MM.1S (cell line): ENCODE measurements at regions not wholly inside any gene's neighbourhood (a gene's known extent, or its start where the extent isn't known, plus 50 kb on each side); places are given as distances from the start of the nearest gene placed in this dataset.

ENCODE experiments used
- CTCF ChIP-seq: fragments of 300-600 bp; sonication (generic); IDR thresholded peaks from 2 replicates; pipeline ENCODE4 v1.5.1; 2016; ENCODE audit warnings: antibody characterized with exemption, low read length, mixed read lengths
- EZH2 ChIP-seq: fragments of 300-600 bp; sonication (generic); optimal IDR thresholded peaks from 2 replicates; pipeline ENCODE3; 2017; ENCODE audit warnings: low read depth, mild to moderate bottlenecking, antibody characterized with exemption, low read length, mixed read lengths

DNA sequence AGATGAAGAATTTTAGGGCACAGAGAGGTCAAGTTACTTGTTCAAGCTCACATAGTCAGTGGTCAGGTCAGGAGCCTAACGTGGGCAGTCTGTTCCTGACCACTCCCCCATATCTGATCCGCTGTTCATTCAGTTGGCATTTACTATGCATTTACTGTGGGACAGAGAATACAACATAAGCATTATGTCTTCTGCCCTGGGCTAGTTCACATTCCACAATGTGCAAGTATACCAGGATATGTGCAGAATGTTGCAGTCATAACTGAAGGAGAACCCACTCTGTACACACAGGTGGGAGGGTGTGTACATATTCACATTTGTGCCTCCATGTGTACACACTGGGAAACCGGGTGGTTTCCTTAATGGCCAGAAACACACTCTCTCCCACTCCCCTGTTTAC, 309.6 kb downstream of the PRDM2 start:
- no peak for TF ChIP-seq CTCF
- TF ChIP-seq EZH2, result no peak
